Heart left ventricle (tissue), 13 donors: ENCODE measurements at regions not wholly inside any gene's neighbourhood (a gene's known extent, or its start where the extent isn't known, plus 50 kb on each side); places are given as distances from the start of the nearest gene placed in this dataset.

Source experiments
- CTCF ChIP-seq, 12 donors: fragments of 200-600 bp; sonication (generic) in 4 of 12; IDR thresholded peaks; one replicate each; pipeline versions ENCODE4 v1.5.0 to v1.8.0; 2018 to 2022; ENCODE audit warnings: antibody characterized with exemption in 12 of 12, mild to moderate bottlenecking in 5 of 12
- POLR2A ChIP-seq, 2 donors: fragments of 450-650 bp; IDR thresholded peaks; one replicate each; pipeline ENCODE4 v1.6.1; 2017; ENCODE audit warnings: antibody characterized with exemption in 2 of 2, mild to moderate bottlenecking in 2 of 2, moderate library complexity in 2 of 2
- donor health status: ischemic (EF 13 %, LVEDD 7.1; RV severe dilation, severe dysfunction).
- donor health status: DM: no; HTN: yes; CAD: no.
- donor health status: DM: no; HTN: no; CAD: no.
- donor health status: ischemic (EF 25% LVEDD 6.9; RV normal size, moderate dysfunction).
- donor health status: ischemic (EF 25% LVEDD 5.7; RV mildly dilated, moderate dysfunction).
- donor health status: ischemic (EF 35%, LVEDD 5.7; RV mildly dilated, moderate dysfunction).
- donor health status: nonischemic (EF 11% LVEDD 7.7; RV severe dilation, severe dysfunction).
- donor health status: DM: yes; HTN: yes; CAD: no.
- donor health status: PGD.
- donor health status: ischemic (EF 29% LVEDD 5.4; RV normal size, mild dysfunction).
- donor health status: nonischemic (EF 23%, LVEDD 6.1; RV moderate dilation, normal function).

DNA sequence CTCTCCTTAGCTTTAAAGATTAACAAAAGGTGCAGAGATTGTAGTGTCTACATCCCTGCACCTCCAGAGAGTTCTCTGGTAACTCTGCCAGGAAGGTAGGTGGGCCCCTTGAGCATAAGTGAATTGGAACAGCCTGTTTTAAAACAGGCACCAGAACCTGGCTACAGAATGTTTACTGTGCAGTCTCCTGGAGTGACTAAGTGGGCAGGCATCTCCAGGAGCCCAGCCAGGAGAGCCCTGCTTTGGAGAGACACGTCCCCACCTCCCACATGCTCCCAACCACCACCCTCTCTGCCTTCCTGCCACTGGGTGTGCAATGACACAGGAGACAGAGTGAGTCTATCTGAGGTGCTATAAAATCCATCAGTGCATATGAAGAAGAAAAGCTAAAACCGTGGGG lies 110.3 kb upstream of the EYA4 start:
- TF ChIP-seq CTCF (IDR thresholded peaks at IDR 0.05) (peak in 6 of 12 donors; percentile 4 to 42 (median 30)), POLR2A (IDR thresholded peaks at IDR 0.05) (no peak)
